Erythroblast (primary cell): ENCODE measurements at regions not wholly inside any gene's neighbourhood (a gene's known extent, or its start where the extent isn't known, plus 50 kb on each side); places are given as distances from the start of the nearest gene placed in this dataset.

Source experiments
- GATA1 ChIP-seq: IDR thresholded peaks from 2 replicates; pipeline ENCODE4 v1.6.1; 2011; ENCODE audit warnings: low read depth, mild to moderate bottlenecking, control low read depth, low read length, moderate library complexity
- POLR2A ChIP-seq: IDR thresholded peaks from 2 replicates; pipeline ENCODE4 v1.6.1; 2011; ENCODE audit warnings: mild to moderate bottlenecking, low read length

GRCh38 chr1:199448646-199449045 is 578.9 kb upstream of the NR5A2 start:
- TF ChIP-seq POLR2A (no peak), GATA1 (no peak)
